GM19438 (cell line): ENCODE measurements at regions not wholly inside any gene's neighbourhood (a gene's known extent, or its start where the extent isn't known, plus 50 kb on each side); places are given as distances from the start of the nearest gene placed in this dataset.
A peak's percentile ranks its signal among the peaks of the same experiment; 100 is the strongest.
"Not testable (repeated sequence)": the region's sequence is repeated elsewhere in the genome, so short reads cannot be mapped to it uniquely, and the experiment has no call there.

ENCODE experiments used
- ATAC-seq: cut with Tn5 transposase; IDR thresholded peaks from one replicate; pipeline ENCODE4 v1.9.1; 2021; ENCODE audit warnings: low read depth; ENCODE audit not compliant: unreplicated experiment

DNA sequence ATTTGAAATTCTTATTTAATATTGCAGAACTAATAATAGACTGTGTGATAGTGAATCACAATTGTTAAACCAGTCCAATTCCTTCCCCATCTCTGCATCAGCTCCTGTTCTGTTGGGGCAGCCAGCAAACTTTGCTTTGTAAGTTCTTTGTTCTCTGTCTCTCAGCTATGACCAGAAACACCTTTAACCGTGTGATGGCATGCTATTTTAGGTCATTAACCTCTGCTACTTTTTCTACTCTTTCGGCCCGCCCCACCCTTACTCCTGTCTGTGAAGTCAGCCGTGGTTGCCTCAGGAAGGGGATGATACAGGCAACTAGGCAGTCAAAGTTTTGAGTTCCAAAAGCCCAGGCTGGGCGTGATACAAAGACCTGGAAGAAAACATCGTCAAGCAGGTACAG is 51.3 kb upstream of the EGFL6 start:
- no peak for ATAC-seq

DNA sequence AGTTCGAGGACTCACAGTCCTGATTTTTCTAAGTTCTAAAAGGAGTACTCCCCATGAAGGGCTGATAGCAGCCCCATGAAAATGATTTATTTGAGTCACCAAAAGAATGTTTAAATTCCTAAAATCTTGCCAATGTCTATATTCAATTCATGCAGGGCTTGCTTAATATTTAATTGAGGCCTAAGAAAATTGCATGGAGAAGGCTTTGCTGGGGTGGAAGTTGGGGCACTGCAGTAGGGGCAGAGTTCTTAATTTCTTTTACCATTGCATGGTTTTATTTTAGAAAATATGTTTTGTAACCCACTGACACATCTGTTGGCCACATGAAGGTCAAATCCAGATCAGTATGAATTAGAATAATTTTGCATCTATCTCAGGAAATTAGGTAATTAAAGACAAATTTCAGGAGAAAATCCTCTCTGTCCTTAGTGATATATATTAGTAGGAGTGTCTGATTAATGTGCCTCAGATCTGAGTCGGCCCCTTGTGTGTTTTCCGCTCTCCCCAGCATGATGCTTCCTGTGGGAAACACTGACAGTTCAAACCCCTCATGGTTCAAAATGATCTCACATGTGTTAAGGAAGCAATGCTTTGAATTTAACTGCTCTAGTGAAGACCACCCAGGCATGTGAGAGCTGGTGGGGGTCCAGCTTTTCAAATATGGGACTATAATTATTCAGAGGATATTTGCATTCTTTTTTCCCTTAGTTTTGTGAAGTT is 54.0 kb upstream of the EGFL6 start:
- ATAC-seq = no peak

DNA sequence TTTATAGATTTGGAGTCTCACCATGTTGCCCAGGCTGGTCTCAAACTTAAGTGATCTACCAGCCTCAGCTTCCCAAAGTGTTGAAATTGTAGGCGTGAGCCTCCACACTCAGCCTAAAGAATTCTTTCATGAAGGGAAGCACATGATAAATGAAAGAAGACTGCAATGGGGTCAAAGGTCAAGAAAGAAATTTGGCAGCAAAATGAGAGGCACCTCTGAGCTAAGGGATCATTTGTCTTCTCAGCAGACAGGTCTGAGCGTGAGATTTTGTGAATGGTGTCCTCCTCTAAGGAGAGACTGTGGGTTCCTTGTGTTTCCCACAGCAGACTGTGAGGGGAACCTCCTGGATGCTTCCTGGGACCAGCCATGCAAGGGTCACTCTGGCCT is 57.5 kb upstream of the EGFL6 start:
- ATAC-seq = no peak

DNA sequence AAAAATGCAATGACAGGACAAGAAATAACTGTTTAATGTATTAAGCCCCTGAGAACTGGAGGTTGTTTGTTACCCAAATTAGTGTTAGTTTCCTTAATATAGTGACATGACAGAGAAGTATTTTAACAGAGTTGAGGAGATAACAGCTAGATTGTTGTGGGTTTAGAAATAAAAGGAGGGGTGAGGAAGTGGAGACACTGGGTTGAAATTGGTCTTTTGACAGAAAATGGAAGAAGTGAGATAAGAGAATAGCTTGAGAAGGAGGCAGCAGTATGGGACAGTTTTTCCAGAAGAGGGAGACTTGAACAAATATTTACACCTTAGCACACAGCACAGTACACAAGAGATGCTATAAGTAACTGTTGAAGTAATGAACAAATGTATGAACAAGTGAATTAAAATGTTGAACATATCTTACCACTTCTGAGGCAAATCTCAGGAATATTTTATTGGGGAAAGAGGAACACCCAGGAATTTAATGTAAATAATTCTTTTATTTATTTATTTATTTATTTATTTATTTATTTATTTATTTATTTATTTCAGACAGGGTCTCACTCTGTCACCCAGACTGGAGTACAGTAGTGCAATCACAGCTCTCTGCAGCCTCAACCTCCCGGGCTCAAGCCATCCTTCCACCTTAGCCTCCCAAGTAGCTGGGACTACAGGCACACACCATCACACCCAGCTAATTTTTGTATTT is 58.0 kb upstream of the EGFL6 start:
- ATAC-seq = no peak

DNA sequence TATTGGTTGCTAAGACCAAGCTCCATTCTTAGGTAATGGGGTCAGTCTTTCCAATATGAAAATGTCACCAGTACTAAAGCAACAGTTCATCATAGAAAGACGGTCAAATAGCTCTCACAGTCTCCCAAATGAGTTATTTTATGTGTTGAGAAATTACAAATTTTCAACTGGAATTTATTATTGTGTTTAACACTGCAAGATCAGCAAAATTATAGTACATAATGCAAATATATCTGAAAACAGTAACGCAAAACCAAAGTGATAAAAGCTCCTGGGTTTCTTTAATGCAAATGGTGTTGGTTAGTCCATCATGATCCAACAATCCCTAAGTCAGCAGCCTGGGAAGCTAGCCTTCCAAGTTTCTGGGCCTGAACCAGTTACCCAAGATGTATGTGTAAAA is 61.5 kb upstream of the EGFL6 start:
- no peak for ATAC-seq

DNA sequence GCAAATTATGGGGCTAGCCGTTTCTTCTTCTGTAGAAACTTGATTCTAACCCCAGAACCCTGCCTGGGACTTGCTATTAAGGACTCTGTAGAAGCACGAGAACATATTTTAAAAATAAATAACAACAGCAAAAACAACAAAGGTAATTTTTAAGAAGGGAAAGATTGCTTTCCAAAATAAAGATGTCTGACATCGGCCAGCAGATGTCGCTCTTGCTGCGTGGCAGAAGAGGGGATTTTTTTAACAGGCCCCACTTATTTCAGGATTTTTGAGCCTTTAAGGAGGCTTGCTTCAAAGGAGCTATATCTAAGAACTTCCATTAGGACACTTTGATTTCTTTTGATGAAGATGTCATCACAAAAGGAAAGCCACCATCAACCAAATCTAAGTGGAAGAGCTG is 62.8 kb upstream of the EGFL6 start:
- no peak for ATAC-seq

DNA sequence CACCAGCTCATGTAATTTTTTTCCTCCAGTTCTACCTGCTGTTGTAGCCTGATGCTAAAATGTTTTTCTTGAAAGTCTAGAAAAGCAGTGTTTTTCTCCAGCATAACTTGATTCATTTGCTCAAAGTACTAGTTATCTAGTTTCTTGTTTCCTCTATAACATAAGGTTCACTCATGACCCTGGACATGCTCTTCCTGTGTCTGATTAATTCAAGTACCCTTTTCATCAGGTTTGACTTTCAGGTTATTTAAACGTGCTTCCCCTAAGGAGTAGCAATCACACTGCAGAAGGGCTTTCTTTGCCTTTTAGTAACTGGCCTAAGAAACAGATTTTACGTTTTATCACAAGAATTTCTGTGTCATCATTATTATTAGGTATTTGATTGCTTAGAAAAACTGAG is 66.8 kb upstream of the EGFL6 start:
- no peak for ATAC-seq

DNA sequence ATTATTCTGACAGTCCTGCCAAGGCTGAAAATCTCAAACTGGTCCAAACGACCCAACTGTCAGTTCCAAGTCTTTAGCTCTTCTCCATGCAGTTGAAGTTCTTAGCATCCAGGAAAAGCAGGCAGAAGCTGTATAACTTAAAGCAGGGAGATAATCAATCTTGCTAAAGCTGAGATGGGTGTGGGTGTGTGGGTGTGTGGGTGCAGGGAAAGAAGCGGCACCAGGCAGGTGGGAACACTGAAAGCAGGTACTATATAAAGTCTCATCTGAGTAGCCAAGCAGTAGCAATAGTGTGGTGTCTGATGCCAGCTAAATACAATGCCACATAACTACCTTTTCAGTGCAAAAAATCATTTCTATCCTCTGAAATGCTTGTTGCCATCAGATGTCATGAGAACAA is 69.7 kb upstream of the EGFL6 start:
- ATAC-seq = no peak

DNA sequence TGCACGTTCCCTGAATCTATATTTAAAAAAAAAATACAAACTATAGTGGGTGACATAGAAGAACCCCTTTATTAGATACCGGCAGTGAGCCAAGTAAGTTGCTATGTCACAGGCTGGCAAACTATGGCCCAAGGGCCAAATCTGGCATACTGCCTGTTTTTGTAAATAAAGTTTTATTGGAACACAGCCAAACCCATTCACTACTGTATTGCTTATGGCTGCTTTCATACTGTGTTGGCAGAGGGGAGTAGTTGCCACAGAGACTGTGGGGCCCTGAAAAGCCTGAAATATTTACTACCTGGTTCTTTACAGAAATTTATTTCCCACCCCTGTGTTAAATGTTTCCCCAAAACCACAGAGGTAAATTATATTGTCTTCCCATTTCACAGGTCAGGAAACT is 71.2 kb upstream of the EGFL6 start:
- ATAC-seq = no peak

DNA sequence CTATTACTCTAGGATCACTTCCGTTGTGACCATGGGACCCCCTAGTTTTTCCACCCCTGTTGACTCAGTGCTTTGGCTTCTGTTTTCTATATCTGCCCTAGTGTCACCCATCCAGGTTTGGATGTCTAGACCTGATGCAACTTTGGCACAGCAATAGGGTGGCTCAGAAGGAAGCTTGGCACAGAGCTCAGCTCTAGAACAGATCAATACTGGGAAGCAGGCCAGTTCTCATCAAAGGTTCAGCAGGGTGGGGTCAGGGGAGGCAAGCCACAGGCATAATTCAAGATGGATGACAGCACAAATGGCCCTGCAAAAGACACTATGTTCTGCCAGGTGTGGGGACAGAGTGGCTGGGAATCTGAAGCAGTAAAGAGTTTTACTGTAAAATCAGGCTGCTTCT is 74.2 kb upstream of the EGFL6 start:
- no peak for ATAC-seq

DNA sequence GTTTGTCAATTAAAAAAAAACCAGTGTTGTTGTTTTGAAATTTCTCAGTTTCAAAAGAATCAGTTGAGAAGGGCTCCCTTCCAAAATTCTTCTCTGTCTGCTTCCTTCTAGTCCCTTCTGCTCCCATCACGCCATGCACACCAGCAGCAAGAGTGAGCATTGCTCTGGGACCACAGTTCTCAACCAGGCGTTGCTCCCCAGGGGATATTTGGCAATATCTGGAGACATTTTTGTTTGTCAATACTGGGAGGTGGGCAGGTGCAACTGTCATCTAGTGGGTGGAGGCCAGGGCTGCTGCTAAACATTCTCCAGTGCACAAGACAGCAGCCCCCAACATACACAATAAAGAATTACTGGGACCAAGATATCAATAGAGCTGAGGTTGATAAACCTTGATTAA is 74.8 kb upstream of the EGFL6 start:
- no peak for ATAC-seq

DNA sequence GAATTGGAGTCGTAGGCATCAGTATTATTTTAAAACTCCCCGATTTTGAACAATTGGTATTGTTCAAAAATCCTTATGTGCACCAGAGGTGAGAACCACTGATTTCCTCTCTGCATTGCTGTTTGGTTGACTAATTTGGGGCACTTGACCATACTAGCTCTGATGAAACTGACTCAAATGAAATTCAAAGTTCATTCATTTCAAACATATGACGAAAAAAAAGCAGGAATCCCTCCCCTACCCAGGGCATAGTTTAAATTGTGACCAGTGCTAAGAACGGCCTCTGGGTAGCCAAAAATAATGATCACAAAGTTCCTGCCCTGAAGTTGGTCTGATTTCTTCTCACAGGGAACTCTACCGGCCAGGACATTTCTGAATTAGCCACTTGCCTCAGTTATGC is 75.7 kb upstream of the EGFL6 start:
- no peak for ATAC-seq

DNA sequence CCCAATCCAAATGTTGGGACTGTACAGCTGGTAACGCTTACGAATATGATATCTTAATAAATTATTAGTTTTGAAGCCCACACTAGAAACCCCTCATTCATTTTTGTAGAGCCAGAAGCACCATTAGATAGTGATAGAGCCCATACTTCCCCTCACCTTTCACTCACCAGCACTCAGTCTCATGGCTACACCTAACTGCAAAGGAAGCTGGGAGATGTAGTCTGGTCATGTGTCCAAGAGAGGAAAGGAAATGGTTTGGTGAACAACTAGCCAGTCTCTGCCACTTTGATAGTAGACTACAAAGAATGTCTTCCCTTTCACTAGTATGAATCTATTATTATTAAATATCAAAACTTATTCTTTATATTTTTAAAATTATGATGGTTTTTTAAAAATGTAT is 77.1 kb upstream of the EGFL6 start:
- ATAC-seq = no peak

DNA sequence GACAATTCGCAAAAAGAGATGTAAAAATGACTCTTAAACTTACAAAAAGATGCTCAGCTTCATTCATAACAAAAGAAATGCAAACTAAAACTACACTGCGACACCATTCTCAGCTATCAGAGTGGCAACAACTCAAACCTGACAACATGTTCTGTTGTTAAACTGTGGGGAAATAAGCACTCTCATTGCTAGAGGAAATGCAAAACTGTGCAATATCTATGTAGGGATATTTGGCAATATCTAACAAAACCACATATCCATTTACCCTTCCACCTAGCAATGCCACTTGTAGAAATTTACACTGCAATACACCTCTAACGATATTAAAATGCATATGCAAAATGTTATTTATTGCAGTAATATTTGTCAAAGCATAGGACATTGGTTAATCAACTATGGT is 78.3 kb upstream of the EGFL6 start:
- no peak for ATAC-seq

DNA sequence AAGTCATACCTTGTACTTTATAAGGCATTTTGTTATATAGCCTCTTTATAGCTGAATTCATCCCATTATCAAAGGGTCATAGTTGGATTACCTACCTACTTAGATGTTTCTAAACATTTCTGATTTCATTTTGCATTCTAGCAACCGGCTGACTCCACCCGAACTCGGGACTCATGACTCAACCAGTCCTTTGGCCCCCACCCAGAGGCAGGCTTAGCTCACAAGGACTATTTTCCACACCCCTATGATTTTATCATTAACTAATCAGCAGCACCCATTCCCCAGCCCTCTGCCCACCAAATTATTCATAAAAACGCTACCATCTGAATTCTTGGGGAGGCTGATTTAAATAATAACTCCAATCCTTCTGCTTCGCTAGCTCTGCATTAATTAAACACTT is 79.9 kb upstream of the EGFL6 start:
- ATAC-seq = no peak

DNA sequence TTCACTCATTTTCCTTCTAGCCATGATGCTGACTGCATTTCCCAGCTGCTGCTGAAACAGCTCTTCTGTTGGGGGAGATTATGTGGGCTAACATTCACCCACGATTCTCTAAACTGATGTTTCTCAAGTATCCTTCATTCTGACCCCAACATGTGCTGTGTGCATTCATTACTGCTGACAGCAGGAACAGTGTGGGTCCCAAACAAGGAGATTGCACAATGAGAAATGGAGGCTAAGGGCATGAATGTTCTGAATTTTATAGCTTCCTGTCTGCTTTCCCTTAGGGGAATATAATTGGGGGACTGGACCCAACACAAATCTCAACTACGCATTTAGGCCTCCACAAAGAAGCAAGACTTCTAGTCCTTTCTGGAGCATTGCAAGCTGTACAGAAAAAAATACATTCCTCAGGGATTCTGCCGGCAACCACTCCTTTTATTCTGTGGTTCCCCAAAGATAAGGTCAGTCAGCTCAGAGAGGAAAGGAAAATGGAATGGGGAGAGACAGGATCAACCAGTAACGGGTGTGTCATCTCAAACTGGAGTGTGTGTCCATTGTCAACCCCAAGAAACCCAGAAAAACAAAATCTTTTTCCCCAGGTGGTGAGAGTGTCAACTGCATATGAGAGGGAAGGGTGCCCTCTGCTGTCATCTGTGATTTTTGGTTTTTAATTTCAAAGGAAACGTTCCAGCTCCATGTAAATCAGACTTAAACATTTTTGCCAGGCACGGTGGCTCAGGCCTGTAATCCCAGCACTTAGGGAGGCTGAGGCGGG is 81.5 kb upstream of the EGFL6 start:
- peak; percentile 54 for ATAC-seq

DNA sequence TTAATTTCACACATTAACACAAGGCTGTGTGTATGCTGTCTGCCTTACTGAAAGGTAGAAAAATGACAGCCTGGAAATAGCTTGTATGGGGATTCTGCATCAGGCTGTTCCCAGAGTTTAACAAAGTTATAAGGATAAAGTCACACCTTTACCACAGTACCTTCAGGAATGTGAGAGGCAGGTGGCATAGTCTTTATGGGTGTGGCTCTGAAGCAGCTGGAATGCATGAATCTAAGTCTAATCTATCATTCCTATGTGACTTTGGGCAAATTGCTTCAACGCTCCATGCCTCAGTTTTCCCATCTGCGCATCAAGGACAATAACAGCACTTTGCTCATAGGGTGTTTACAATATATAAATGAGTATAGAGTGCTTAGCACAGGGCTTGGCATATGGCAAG is 84.2 kb upstream of the EGFL6 start:
- no peak for ATAC-seq

DNA sequence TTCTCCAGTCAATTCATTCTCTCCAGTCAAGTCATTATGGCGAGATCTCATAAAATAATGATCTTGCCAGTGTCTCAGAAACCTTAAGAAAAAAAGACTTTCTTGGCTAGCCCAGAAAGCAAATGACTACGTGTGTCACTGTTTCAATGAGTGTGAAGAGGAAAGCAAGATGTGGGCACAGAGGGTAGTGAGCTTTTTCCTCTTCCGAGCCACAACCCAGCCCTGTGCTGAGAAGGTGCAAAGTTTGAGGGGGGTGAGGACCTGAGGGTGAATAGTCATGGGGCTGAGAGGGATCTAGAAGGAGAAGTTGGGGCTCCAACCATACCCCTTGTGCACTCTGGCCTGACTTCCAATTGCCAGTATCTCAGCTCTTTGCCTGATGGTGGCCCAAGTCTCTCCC is 85.6 kb upstream of the EGFL6 start:
- ATAC-seq = no peak

DNA sequence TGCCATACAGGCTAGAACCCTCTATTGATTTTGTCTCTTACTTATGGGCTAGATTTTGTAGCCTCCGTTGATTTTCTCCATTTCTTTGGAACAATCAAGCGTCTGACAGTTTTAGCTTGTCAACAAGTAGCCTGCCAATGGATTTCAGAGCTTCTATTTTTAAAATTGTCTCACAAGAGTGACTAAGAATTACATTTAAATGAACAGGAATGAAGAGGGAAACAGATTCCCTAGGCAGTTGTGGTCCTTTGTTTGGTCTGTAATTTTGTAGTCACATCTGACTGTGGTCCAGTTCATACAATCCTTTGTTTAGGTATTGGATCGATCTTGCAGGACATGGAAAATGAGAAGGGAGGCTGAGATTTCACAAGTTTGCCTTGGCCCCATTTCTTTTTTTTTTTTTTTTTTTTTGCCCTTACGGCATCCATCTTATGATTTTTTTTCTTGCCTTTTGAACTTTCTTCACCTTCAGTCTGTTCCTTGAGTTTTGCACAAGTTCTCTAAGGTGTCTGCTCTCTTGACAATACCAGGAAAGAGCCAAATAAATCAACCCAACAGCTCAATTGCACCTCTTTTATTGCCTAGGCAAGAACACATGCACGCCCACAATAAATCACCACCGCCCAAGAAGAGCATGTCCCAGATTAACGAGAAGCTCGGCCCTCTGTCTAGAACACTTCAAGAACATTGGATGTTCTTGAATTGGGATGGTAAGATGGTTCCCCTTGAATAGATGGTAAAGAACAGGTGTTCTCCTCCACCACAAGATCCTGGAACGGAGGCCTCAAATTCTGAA is 86.5 kb upstream of the EGFL6 start:
- no peak for ATAC-seq

DNA sequence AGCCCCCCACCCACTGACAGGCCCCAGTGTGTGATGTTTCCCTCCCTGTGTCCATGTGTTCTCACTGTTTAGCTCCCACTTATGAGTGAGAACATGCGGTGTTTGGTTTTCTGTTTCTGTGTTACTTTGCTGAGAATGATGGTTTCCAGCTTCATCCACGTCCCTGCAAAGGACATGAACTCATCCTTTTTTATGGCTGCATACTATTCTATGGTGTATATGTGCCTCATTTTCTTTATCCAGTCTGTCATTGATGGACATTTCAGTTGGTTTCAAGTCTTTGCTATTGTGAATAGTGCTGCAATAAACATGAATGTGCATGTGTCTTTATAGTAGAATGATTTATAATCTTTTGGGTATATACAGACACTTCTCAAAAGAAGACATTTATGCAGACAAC is 88.6 kb upstream of the EGFL6 start:
- ATAC-seq = not testable (repeated sequence)

DNA sequence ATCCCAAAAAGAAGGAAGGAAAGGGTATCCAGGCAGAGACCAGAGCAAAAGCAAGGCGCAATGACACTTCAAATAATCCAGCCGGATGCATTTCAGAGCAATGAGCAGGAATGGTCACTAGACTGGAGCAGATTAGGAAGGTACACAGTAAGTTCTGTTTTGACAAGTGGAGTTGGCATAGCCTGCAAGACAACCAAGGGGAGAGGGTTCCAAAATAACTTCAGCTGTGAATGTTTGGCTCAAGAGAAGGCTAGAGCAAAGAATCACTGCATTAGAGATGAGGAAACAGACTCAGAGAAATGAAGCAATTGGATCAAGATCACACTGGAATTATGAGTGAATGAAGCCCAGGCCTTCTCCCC is 90.0 kb upstream of the EGFL6 start:
- ATAC-seq = no peak
